ENCODE measurements at regions not wholly inside any gene's neighbourhood (a gene's known extent, or its start where the extent isn't known, plus 50 kb on each side); places are given as distances from the start of the nearest gene placed in this dataset.
"Not testable (repeated sequence)": the region's sequence is repeated elsewhere in the genome, so short reads cannot be mapped to it uniquely, and the experiment has no call there.

- H4K8ac ChIP-seq (replicated peaks; ENCODE audit: insufficient read length, low read depth, low read length); H2AFZ ChIP-seq (ENCODE audit: low read length); H4K5ac ChIP-seq (ENCODE audit: insufficient read length, low read depth, low read length); H3K79me1 ChIP-seq (ENCODE audit: insufficient read depth, low read depth, low read length, poor library complexity, severe bottlenecking); H3K36me3 Mint-ChIP-seq (ENCODE audit: insufficient read depth in 1 of 3, low read depth in 3 of 3); H3K4me1 ChIP-seq (ENCODE audit: insufficient read depth, low read length); H2BK12ac ChIP-seq (ENCODE audit: insufficient read length, low read depth, low read length); H3K4me1 Mint-ChIP-seq; H3K18ac ChIP-seq (ENCODE audit: insufficient read length, low read depth, low read length); H3K9ac ChIP-seq (ENCODE audit: extremely low read depth, insufficient read length, low read length); H3K4me2 ChIP-seq (ENCODE audit: insufficient read depth, insufficient read length, low read length); H2BK5ac ChIP-seq (ENCODE audit: insufficient read length, low read length); H3K9me3 ChIP-seq (ENCODE audit: control insufficient read depth, low read depth, low read length); H3K27me3 Mint-ChIP-seq (ENCODE audit: low read depth); H2BK120ac ChIP-seq (ENCODE audit: low read depth, low read length, poor library complexity, severe bottlenecking); H3K79me2 ChIP-seq (ENCODE audit: insufficient read depth, low read length); H2AK5ac ChIP-seq (ENCODE audit: insufficient read length, low read length); H3T11ph ChIP-seq (ENCODE audit: low read length); H4K91ac ChIP-seq (ENCODE audit: insufficient read length, low read depth, low read length); H2BK20ac ChIP-seq (ENCODE audit: low read depth, low read length, poor library complexity, severe bottlenecking); H3K23ac ChIP-seq (ENCODE audit: insufficient read length, low read depth, low read length); H3K14ac ChIP-seq (ENCODE audit: insufficient read depth, low read length); H4K20me1 ChIP-seq (ENCODE audit: control insufficient read depth, insufficient read depth, insufficient read length); H3K56ac ChIP-seq (ENCODE audit: insufficient read length, low read depth, low read length); DNase-seq; H3K27ac ChIP-seq (ENCODE audit: insufficient read length, low read depth, low read length); H3K4me3 Mint-ChIP-seq; H3K23me2 ChIP-seq (ENCODE audit: insufficient read length, low read depth, low read length, poor library complexity, severe bottlenecking); H3K27me3 ChIP-seq (ENCODE audit: insufficient read depth, low read length); H2BK15ac ChIP-seq (ENCODE audit: low read depth, low read length); H3K4ac ChIP-seq (ENCODE audit: low read depth, low read length): not testable (repeated sequence)
- H3K9me3 Mint-ChIP-seq, result peaks cover 7 to 14% of the 10 kb centered on the region in 2 experiments; a peak in 4 of 5 replicates
- peak overlapping the region in 1 of 3 experiments; percentile 67; a peak in 1 of 7 replicates for H3K27ac Mint-ChIP-seq
- WGBS (ENCODE audit: extremely low coverage, insufficient read length, low lambda C conversion rate), result no CpG with 5 or more reads among the region's 4 CpGs
Observed at GRCh38 chr20:4619144-4619543, 67.1 kb upstream of the PRNP start.

Measured in H9 (cell line).